ENCODE measurements at regions not wholly inside any gene's neighbourhood (a gene's known extent, or its start where the extent isn't known, plus 50 kb on each side); places are given as distances from the start of the nearest gene placed in this dataset.
"Not testable (repeated sequence)": the region's sequence is repeated elsewhere in the genome, so short reads cannot be mapped to it uniquely, and the experiment has no call there.

- DNase-seq, result no peak
These were observed 185.6 kb downstream of the INSC start for GRCh38 chr11:15300341-15300740.

- DNase-seq, result no peak
These were observed 192.9 kb downstream of the INSC start for GRCh38 chr11:15307619-15308024.

GRCh38 chr11:15308840-15309239 is 194.1 kb downstream of the INSC start:
- DNase-seq, result no peak

GRCh38 chr11:15309296-15309695 is 194.6 kb downstream of the INSC start:
- no peak for DNase-seq

- no peak for DNase-seq
These were observed 199.1 kb downstream of the INSC start for GRCh38 chr11:15313862-15314261.

- no peak for DNase-seq
These were observed 204.1 kb downstream of the INSC start for GRCh38 chr11:15318814-15319213.

- DNase-seq, result no peak
These were observed 211.8 kb downstream of the INSC start for GRCh38 chr11:15326520-15326919.

GRCh38 chr11:15327786-15328231 is 213.1 kb downstream of the INSC start:
- DNase-seq, result peak; percentile 54

GRCh38 chr11:15333407-15333806 is 218.7 kb downstream of the INSC start:
- peak; percentile 18 for DNase-seq

GRCh38 chr11:15334766-15335165 is 220.0 kb downstream of the INSC start:
- DNase-seq, result no peak

- no peak for DNase-seq
These were observed 221.3 kb downstream of the INSC start for GRCh38 chr11:15336021-15336420.

- DNase-seq, result no peak
These were observed 224.6 kb downstream of the INSC start for GRCh38 chr11:15339302-15339701.

GRCh38 chr11:15341587-15341986 is 226.9 kb downstream of the INSC start:
- no peak for DNase-seq

- DNase-seq, result no peak
These were observed 227.4 kb downstream of the INSC start for GRCh38 chr11:15342163-15342562.

- peak; percentile 85 for DNase-seq
These were observed 232.2 kb downstream of the INSC start for GRCh38 chr11:15346907-15347306.

GRCh38 chr11:15347969-15348734 is 233.4 kb downstream of the INSC start:
- DNase-seq, result peak; percentile 42

GRCh38 chr11:15349413-15349812 is 234.7 kb downstream of the INSC start:
- peak; percentile 40 for DNase-seq

- DNase-seq, result no peak
These were observed 246.6 kb downstream of the INSC start for GRCh38 chr11:15361316-15361715.

GRCh38 chr11:15365286-15365685 is 250.6 kb downstream of the INSC start:
- DNase-seq, result not testable (repeated sequence)

GRCh38 chr11:15367695-15368094 is 253.0 kb downstream of the INSC start:
- no peak for DNase-seq

GRCh38 chr11:15370495-15371147 is 255.9 kb downstream of the INSC start:
- DNase-seq, result no peak

- DNase-seq, result no peak
These were observed 256.8 kb downstream of the INSC start for GRCh38 chr11:15371533-15371932.

GRCh38 chr11:15374418-15374817 is 259.7 kb downstream of the INSC start:
- no peak for DNase-seq

GRCh38 chr11:15378941-15379340 is 264.2 kb downstream of the INSC start:
- DNase-seq, result no peak

GRCh38 chr11:15379483-15379882 is 264.8 kb downstream of the INSC start:
- no peak for DNase-seq

All from DMS79 treated with DMSO at 0.1 percent for 48 hours (cell line).